Transverse colon (tissue), 4 donors: ENCODE measurements at regions not wholly inside any gene's neighbourhood (a gene's known extent, or its start where the extent isn't known, plus 50 kb on each side); places are given as distances from the start of the nearest gene placed in this dataset.
"Not testable (repeated sequence)": the region's sequence is repeated elsewhere in the genome, so short reads cannot be mapped to it uniquely, and the experiment has no call there.

ENCODE experiments used
- DNase-seq: peaks from one replicate; pipeline ENCODE4 v3.0.0-alpha.2; 2019
- H3K27ac ChIP-seq, 4 donors: fragments of 200-600 bp; sonication (generic); 2 replicates each; pipeline ENCODE4 v1.5.1; 2016 to 2018; ENCODE audit warnings: inconsistent platforms in 4 of 4
- H3K27me3 ChIP-seq: fragments of 200-600 bp; sonication (generic); 2 replicates; pipeline ENCODE4 v1.5.1; 2017; ENCODE audit warnings: inconsistent platforms
- H3K36me3 ChIP-seq, 4 donors: fragments of 200-600 bp; sonication (generic); 2 replicates each; pipeline ENCODE4 v1.5.1; 2017 to 2019; ENCODE audit warnings: inconsistent platforms in 4 of 4
- H3K4me1 ChIP-seq, 4 donors: fragments of 200-600 bp; sonication (generic); 2 replicates each; pipeline ENCODE4 v1.5.1; 2017 to 2020; ENCODE audit warnings: inconsistent platforms in 4 of 4
- H3K4me3 ChIP-seq, 4 donors: fragments of 200-600 bp; sonication (generic); 1 replicate in 1 of 4; 2 replicates in 3 of 4; pipeline versions ENCODE4 v1.5.1 to v1.6.1; 2017 to 2019; ENCODE audit warnings: inconsistent platforms in 4 of 4
- H3K9me3 ChIP-seq, 2 donors: fragments of 200-600 bp; sonication (generic); 2 replicates each; pipeline ENCODE4 v1.5.1; 2017 to 2019; ENCODE audit warnings: inconsistent platforms in 2 of 2
- CTCF ChIP-seq, 5 experiments: fragments of 200-600 bp in 3 of 5; fragments of 450-650 bp in 2 of 5; sonication (generic) in 3 of 5; IDR thresholded peaks; 1 replicate in 2 of 5; 2 replicates in 3 of 5; pipeline ENCODE4 v1.5.1; 2016 to 2017; ENCODE audit warnings: antibody characterized with exemption in 5 of 5, inconsistent platforms in 3 of 5, mild to moderate bottlenecking in 2 of 5, moderate library complexity in 1 of 5
- EP300 ChIP-seq: sonication (generic); formaldehyde crosslinking; IDR thresholded peaks from one replicate; pipeline ENCODE4 v1.6.1; 2017; ENCODE audit warnings: antibody characterized with exemption, low read depth
- POLR2A ChIP-seq: fragments of 450-650 bp; IDR thresholded peaks from one replicate; pipeline ENCODE4 v1.6.1; 2016; ENCODE audit warnings: antibody characterized with exemption, mild to moderate bottlenecking, moderate library complexity
- POLR2AphosphoS5 ChIP-seq, 3 donors: sonication (generic); formaldehyde crosslinking; IDR thresholded peaks; one replicate each; pipeline ENCODE4 v1.6.1; 2016; ENCODE audit warnings: antibody characterized with exemption in 3 of 3
- WGBS, 2 donors: methylation state at CpG; one replicate each; pipeline ENCODE4 v1.1.5; 2018; ENCODE audit warnings: low coverage in 1 of 2; 5-methylcytosine and 5-hydroxymethylcytosine counted together
- in situ Hi-C, 4 donors: fragments of 200-750 bp; cut with MboI; loops; one replicate each; pipeline versions ENCODE4 v1.15.0 to v1.15.1; 2017; ENCODE audit warnings: low sequenced_read_pairs in 3 of 4, low pct_ligation_motif_present in 1 of 4, low pct_unique_long_range_greater_than_20kb in 1 of 4
- intact Hi-C: fragments of 100-400 bp; cut with DNase I; formaldehyde crosslinking; loops from one replicate; pipeline ENCODE4 v1.15.1; 2023; ENCODE audit warnings: low total_unique reads

GRCh38 chr21:38114717-38115333 is 142.0 kb upstream of the KCNJ15 start:
- WGBS, 2 donors, result 87 to 100% methylated on average over 1 to 2 of the region's 2 CpGs
- no peaks in the 10 kb centered on the region for H3K9me3 ChIP-seq
- no peaks in the 10 kb centered on the region for H3K4me1 ChIP-seq
- no peaks in the 10 kb centered on the region for H3K27me3 ChIP-seq
- intact Hi-C loops (no loop called here), in situ Hi-C loops (no loop called here)
- no peak for TF ChIP-seq POLR2A
- TF ChIP-seq CTCF (IDR thresholded peaks at IDR 0.05), result no peak
- no peak for TF ChIP-seq EP300
- no peak for TF ChIP-seq POLR2AphosphoS5 (IDR thresholded peaks at IDR 0.05)
- H3K27ac ChIP-seq, result no peak overlapping the region
- no peak overlapping the region for H3K4me3 ChIP-seq
- H3K36me3 ChIP-seq, result no peaks in the 10 kb centered on the region
- no peak for DNase-seq

- intact Hi-C loops (no loop called here), in situ Hi-C loops (no loop called here)
- 85 to 90% methylated on average over 3 of the region's 3 CpGs for WGBS, 2 donors
- no peak for TF ChIP-seq EP300
- no peaks in the 10 kb centered on the region for H3K9me3 ChIP-seq
- no peak overlapping the region for H3K27ac ChIP-seq
- H3K4me1 ChIP-seq, result no peaks in the 10 kb centered on the region
- no peak for DNase-seq
- no peak overlapping the region for H3K4me3 ChIP-seq
- no peaks in the 10 kb centered on the region for H3K27me3 ChIP-seq
- H3K36me3 ChIP-seq, result no peaks in the 10 kb centered on the region
These were observed 140.9 kb upstream of the KCNJ15 start for GRCh38 chr21:38115870-38116269.

GRCh38 chr21:38119793-38120192 is 137.0 kb upstream of the KCNJ15 start:
- in situ Hi-C loops (no loop called here), intact Hi-C loops (no loop called here)
- no peak overlapping the region for H3K4me3 ChIP-seq
- H3K4me1 ChIP-seq, result no peaks in the 10 kb centered on the region
- no peak for DNase-seq
- no peak for TF ChIP-seq EP300
- H3K36me3 ChIP-seq, result no peaks in the 10 kb centered on the region
- H3K27ac ChIP-seq, result no peak overlapping the region
- H3K9me3 ChIP-seq, result no peaks in the 10 kb centered on the region
- WGBS, 2 donors, result 86 to 93% methylated on average over 4 of the region's 4 CpGs
- no peaks in the 10 kb centered on the region for H3K27me3 ChIP-seq

- in situ Hi-C loops, DNase-seq, H3K4me3 ChIP-seq, H3K4me1 ChIP-seq, intact Hi-C loops, H3K9me3 ChIP-seq, H3K27me3 ChIP-seq, H3K27ac ChIP-seq, H3K36me3 ChIP-seq: not testable (repeated sequence)
- WGBS, 2 donors, result 86 to 91% methylated on average over 1 to 6 of the region's 6 CpGs
These were observed 136.2 kb upstream of the KCNJ15 start for GRCh38 chr21:38120679-38120983.

- TF ChIP-seq CTCF (IDR thresholded peaks at IDR 0.05) (no peak), POLR2AphosphoS5 (IDR thresholded peaks at IDR 0.05) (no peak), EP300 (no peak), POLR2A (no peak)
- H3K4me3 ChIP-seq, result no peak overlapping the region
- H3K36me3 ChIP-seq, result no peaks in the 10 kb centered on the region
- in situ Hi-C loops (no loop called here), intact Hi-C loops (no loop called here)
- H3K27ac ChIP-seq, result no peak overlapping the region
- no peaks in the 10 kb centered on the region for H3K9me3 ChIP-seq
- 89% methylated on average over 15 to 32 of the region's 32 CpGs for WGBS, 2 donors
- no peaks in the 10 kb centered on the region for H3K4me1 ChIP-seq
- peaks cover 9% of the 10 kb centered on the region for H3K27me3 ChIP-seq
- no peak for DNase-seq
These were observed 135.6 kb upstream of the KCNJ15 start for GRCh38 chr21:38120984-38121855.
